Neural cell (in vitro differentiated cells): ENCODE measurements at regions not wholly inside any gene's neighbourhood (a gene's known extent, or its start where the extent isn't known, plus 50 kb on each side); places are given as distances from the start of the nearest gene placed in this dataset.

Source experiments
- H2AFZ ChIP-seq: fragments of 200-600, 300-800 bp; sonication (generic), shearing (Covaris generic); 2 replicates; pipeline ENCODE4 v1.6.0; 2014; ENCODE audit warnings: low read depth, mild to moderate bottlenecking, antibody characterized with exemption, low read length, moderate library complexity
- H3F3A ChIP-seq: fragments of 200-600 bp; shearing (Covaris generic); 2 replicates; pipeline ENCODE4 v1.6.1; 2016; ENCODE audit warnings: mild to moderate bottlenecking, moderate library complexity, mixed read lengths, antibody characterized with exemption, low read length; ENCODE audit not compliant: insufficient read depth, poor library complexity, severe bottlenecking
- H3K27ac ChIP-seq: fragments of 200-600, 300-800 bp; sonication (generic), shearing (Covaris generic); 2 replicates; pipeline ENCODE4 v1.5.1; 2014; ENCODE audit warnings: mild to moderate bottlenecking, low read length, moderate library complexity
- H3K27me3 ChIP-seq: fragments of 300-800, 200-600 bp; sonication (generic), shearing (Covaris generic); 2 replicates; pipeline ENCODE4 v1.6.0; 2014; ENCODE audit warnings: mild to moderate bottlenecking, low read depth, low read length, moderate library complexity; ENCODE audit not compliant: insufficient read depth
- H3K36me3 ChIP-seq: fragments of 300-800, 200-600 bp; sonication (generic), shearing (Covaris generic); 2 replicates; pipeline ENCODE4 v1.5.1; 2014; ENCODE audit warnings: mild to moderate bottlenecking, antibody characterized with exemption, low read length, moderate library complexity; ENCODE audit not compliant: insufficient read depth
- H3K4me2 ChIP-seq: fragments of 300-800, 200-600 bp; sonication (generic), shearing (Covaris generic); 2 replicates; pipeline ENCODE4 v1.6.0; 2014; ENCODE audit warnings: mild to moderate bottlenecking, low read length
- H3K4me3 ChIP-seq: fragments of 300-800, 200-600 bp; sonication (generic), shearing (Covaris generic); 2 replicates; pipeline ENCODE4 v1.5.1; 2014; ENCODE audit warnings: mild to moderate bottlenecking, low read length, moderate library complexity
- H3K79me2 ChIP-seq: fragments of 200-600 bp; shearing (Covaris generic); replicated peaks from 2 replicates; pipeline ENCODE4 v1.6.0; 2014; ENCODE audit warnings: mild to moderate bottlenecking, low read length, moderate library complexity; ENCODE audit not compliant: insufficient read depth
- H3K9ac ChIP-seq: fragments of 300-800, 200-600 bp; sonication (generic), shearing (Covaris generic); 2 replicates; pipeline ENCODE4 v1.6.1; 2016; ENCODE audit warnings: mild to moderate bottlenecking, low read length, mixed read lengths
- H3K9me2 ChIP-seq: fragments of 200-600 bp; shearing (Covaris generic); 2 replicates; pipeline ENCODE4 v1.6.1; 2016; ENCODE audit warnings: mild to moderate bottlenecking, low read length, mixed read lengths; ENCODE audit not compliant: insufficient read depth
- H3K9me3 ChIP-seq: fragments of 200-600, 300-800 bp; sonication (generic), shearing (Covaris generic); 2 replicates; pipeline ENCODE4 v1.6.1; 2016; ENCODE audit warnings: mild to moderate bottlenecking, mixed run types, low read length, moderate library complexity, mixed read lengths
- H4K20me1 ChIP-seq: fragments of 200-600 bp; shearing (Covaris generic); 2 replicates; pipeline ENCODE4 v1.6.1; 2016; ENCODE audit warnings: mild to moderate bottlenecking, mixed run types; ENCODE audit not compliant: insufficient read depth
- CTCF ChIP-seq: fragments of 450-650 bp; IDR thresholded peaks from 2 replicates; pipeline ENCODE4 v1.5.1; 2014; ENCODE audit warnings: antibody characterized with exemption, mild to moderate bottlenecking, moderate library complexity; ENCODE audit not compliant: poor library complexity, severe bottlenecking
- EP300 ChIP-seq: fragments of 450-650 bp; conservative IDR thresholded peaks from 2 replicates; pipeline ENCODE4 v1.6.1; 2014; ENCODE audit warnings: antibody characterized with exemption, mild to moderate bottlenecking, moderate library complexity; ENCODE audit not compliant: poor library complexity, severe bottlenecking
- EZH2 ChIP-seq: fragments of 200-600, 300-800 bp; shearing (Covaris generic), sonication (generic); IDR thresholded peaks from 2 replicates; pipeline ENCODE4 v1.6.1; 2014; ENCODE audit warnings: antibody characterized with exemption, low read length, borderline replicate concordance, mild to moderate bottlenecking; ENCODE audit not compliant: insufficient read depth, poor library complexity, severe bottlenecking
- MXI1 ChIP-seq: fragments of 450-650 bp; conservative IDR thresholded peaks from 2 replicates; pipeline ENCODE4 v1.6.1; 2014; ENCODE audit warnings: antibody characterized with exemption, mild to moderate bottlenecking; ENCODE audit not compliant: poor library complexity, severe bottlenecking
- POLR2AphosphoS5 ChIP-seq: IDR thresholded peaks from 2 replicates; pipeline ENCODE4 v1.6.1; 2012
- RAD21 ChIP-seq: fragments of 450-650 bp; conservative IDR thresholded peaks from 2 replicates; pipeline ENCODE4 v1.6.1; 2014; ENCODE audit warnings: antibody characterized with exemption, mild to moderate bottlenecking, moderate library complexity
- REST ChIP-seq: IDR thresholded peaks from 2 replicates; pipeline ENCODE4 v1.6.1; 2012; ENCODE audit warnings: borderline replicate concordance
- SMC3 ChIP-seq: fragments of 450-650 bp; conservative IDR thresholded peaks from 2 replicates; pipeline ENCODE4 v1.6.1; 2014; ENCODE audit warnings: antibody characterized with exemption, mild to moderate bottlenecking, moderate library complexity; ENCODE audit not compliant: poor library complexity
- TAF1 ChIP-seq: IDR thresholded peaks from 2 replicates; pipeline ENCODE4 v1.6.1; 2012; ENCODE audit warnings: low read depth

GRCh38 chr6:9914951-9915350 is 499.9 kb downstream of the TFAP2A start:
- H3K9me3 ChIP-seq, result no peaks in the 10 kb centered on the region
- no peaks in the 10 kb centered on the region for H3K79me2 ChIP-seq
- H4K20me1 ChIP-seq, result no peaks in the 10 kb centered on the region
- no peak overlapping the region for H3K27ac ChIP-seq
- no peaks in the 10 kb centered on the region for H3F3A ChIP-seq
- H3K27me3 ChIP-seq, result no peaks in the 10 kb centered on the region
- H2AFZ ChIP-seq, result no peak overlapping the region
- no peak overlapping the region for H3K4me2 ChIP-seq
- H3K4me3 ChIP-seq, result no peak overlapping the region
- no peaks in the 10 kb centered on the region for H3K36me3 ChIP-seq
- H3K9me2 ChIP-seq, result no peaks in the 10 kb centered on the region
- TF ChIP-seq EZH2, result no peak
- no peak for TF ChIP-seq CTCF
- no peak for TF ChIP-seq TAF1
- TF ChIP-seq SMC3, result no peak
- TF ChIP-seq RAD21, result no peak
- no peak for TF ChIP-seq REST
- H3K9ac ChIP-seq, result no peak overlapping the region

- Histone ChIP-seq H3K27me3 (no peaks in the 10 kb centered on the region), H3K27ac (no peak overlapping the region), H3K36me3 (no peaks in the 10 kb centered on the region), H3K9ac (no peak overlapping the region), H3K4me2 (no peak overlapping the region), H2AFZ (no peak overlapping the region), H3K4me3 (no peak overlapping the region), H3K9me3 (no peaks in the 10 kb centered on the region), H3K79me2 (no peaks in the 10 kb centered on the region), H4K20me1 (no peaks in the 10 kb centered on the region), H3F3A (no peaks in the 10 kb centered on the region), H3K9me2 (no peaks in the 10 kb centered on the region)
- TF ChIP-seq REST, result no peak
- no peak for TF ChIP-seq CTCF
- TF ChIP-seq RAD21, result no peak
- TF ChIP-seq TAF1, result no peak
- TF ChIP-seq MXI1, result no peak
- no peak for TF ChIP-seq EP300
- TF ChIP-seq EZH2, result no peak
- TF ChIP-seq POLR2AphosphoS5, result no peak
- TF ChIP-seq SMC3, result no peak
Measured at GRCh38 chr6:9901376-9901775, 513.5 kb downstream of the TFAP2A start.
